ENCODE measurements at regions not wholly inside any gene's neighbourhood (a gene's known extent, or its start where the extent isn't known, plus 50 kb on each side); places are given as distances from the start of the nearest gene placed in this dataset.

GRCh38 chr9:129386812-129387177 is 208.7 kb upstream of the IER5L start:
- Histone ChIP-seq H3K4me3 (ENCODE audit: low read depth, low read length, poor library complexity, severe bottlenecking) (no peak overlapping the region), H3K4me1 (ENCODE audit: insufficient read depth, low read length, poor library complexity, severe bottlenecking) (peaks cover 10% of the 10 kb centered on the region), H3K27me3 (replicated peaks; ENCODE audit: insufficient read depth, low read depth, low read length, poor library complexity) (no peaks in the 10 kb centered on the region), H3K9me3 (ENCODE audit: low read depth, low read length, poor library complexity, severe bottlenecking) (no peaks in the 10 kb centered on the region), H3K27ac (ENCODE audit: low read depth, low read length, poor library complexity, severe bottlenecking) (no peak overlapping the region), H3K36me3 (ENCODE audit: insufficient read depth, low read length, poor library complexity, severe bottlenecking) (no peaks in the 10 kb centered on the region)
- BruUV-seq (replicated peaks), result no TSS peak
- no peak for TF ChIP-seq CTCF (conservative IDR thresholded peaks at IDR 0.05; ENCODE audit: low read depth, low read length)
- TF ChIP-seq EZH2 (IDR thresholded peaks at IDR 0.05; ENCODE audit: borderline replicate concordance, low read depth, low read length, poor library complexity, severe bottlenecking), result no peak
- DNase-seq (ENCODE audit: low spot score), result no peak
- CTCF ChIA-PET, result no interaction called here
- POLR2A ChIA-PET (ENCODE audit: low non-redundant PET), result no interaction called here
- intact Hi-C loops (cut with micrococcal nuclease; ENCODE audit: unreplicated experiment), result no loop called here

GRCh38 chr9:129385211-129385934 is 207.3 kb upstream of the IER5L start:
- Histone ChIP-seq H3K27me3 (replicated peaks; ENCODE audit: insufficient read depth, low read depth, low read length, poor library complexity) (no peaks in the 10 kb centered on the region), H3K9me3 (ENCODE audit: low read depth, low read length, poor library complexity, severe bottlenecking) (no peaks in the 10 kb centered on the region), H3K4me3 (ENCODE audit: low read depth, low read length, poor library complexity, severe bottlenecking) (no peak overlapping the region), H3K27ac (ENCODE audit: low read depth, low read length, poor library complexity, severe bottlenecking) (no peak overlapping the region), H3K4me1 (ENCODE audit: insufficient read depth, low read length, poor library complexity, severe bottlenecking) (peaks cover 10% of the 10 kb centered on the region), H3K36me3 (ENCODE audit: insufficient read depth, low read length, poor library complexity, severe bottlenecking) (no peaks in the 10 kb centered on the region)
- intact Hi-C loops (cut with micrococcal nuclease; ENCODE audit: unreplicated experiment), result no loop called here
- ChIA-PET POLR2A (ENCODE audit: low non-redundant PET) (interaction anchor here (0.6 kb wide), 1 partner anchor 104 kb away, joined by 3 read pairs; no protein-coding TSS in a partner anchor), CTCF (no interaction called here)
- no TSS peak for BruUV-seq (replicated peaks)
- no peak for DNase-seq (ENCODE audit: low spot score)
- TF ChIP-seq CTCF (conservative IDR thresholded peaks at IDR 0.05; ENCODE audit: low read depth, low read length), result no peak
- no peak for TF ChIP-seq EZH2 (IDR thresholded peaks at IDR 0.05; ENCODE audit: borderline replicate concordance, low read depth, low read length, poor library complexity, severe bottlenecking)

- peaks cover 10% of the 10 kb centered on the region for H3K4me1 ChIP-seq (ENCODE audit: insufficient read depth, low read length, poor library complexity, severe bottlenecking)
- no peak for TF ChIP-seq EZH2 (IDR thresholded peaks at IDR 0.05; ENCODE audit: borderline replicate concordance, low read depth, low read length, poor library complexity, severe bottlenecking)
- TF ChIP-seq CTCF (conservative IDR thresholded peaks at IDR 0.05; ENCODE audit: low read depth, low read length), result no peak
- BruUV-seq (replicated peaks), result no TSS peak
- ChIA-PET POLR2A (ENCODE audit: low non-redundant PET) (no interaction called here), CTCF (no interaction called here)
- intact Hi-C loops (cut with micrococcal nuclease; ENCODE audit: unreplicated experiment), result no loop called here
- no peak overlapping the region for H3K27ac ChIP-seq (ENCODE audit: low read depth, low read length, poor library complexity, severe bottlenecking)
- H3K27me3 ChIP-seq (replicated peaks; ENCODE audit: insufficient read depth, low read depth, low read length, poor library complexity), result no peaks in the 10 kb centered on the region
- no peak overlapping the region for H3K4me3 ChIP-seq (ENCODE audit: low read depth, low read length, poor library complexity, severe bottlenecking)
- H3K36me3 ChIP-seq (ENCODE audit: insufficient read depth, low read length, poor library complexity, severe bottlenecking), result no peaks in the 10 kb centered on the region
- no peaks in the 10 kb centered on the region for H3K9me3 ChIP-seq (ENCODE audit: low read depth, low read length, poor library complexity, severe bottlenecking)
- no peak for DNase-seq (ENCODE audit: low spot score)
Observed at GRCh38 chr9:129384491-129385210, 206.6 kb upstream of the IER5L start.
